Epidermal melanocyte (primary cell): ENCODE measurements at regions not wholly inside any gene's neighbourhood (a gene's known extent, or its start where the extent isn't known, plus 50 kb on each side); places are given as distances from the start of the nearest gene placed in this dataset.
"Not testable (repeated sequence)": the region's sequence is repeated elsewhere in the genome, so short reads cannot be mapped to it uniquely, and the experiment has no call there.

Source experiments
- DNase-seq: peaks from one replicate; pipeline ENCODE4 v3.0.0; 2011; ENCODE audit warnings: low spot score; ENCODE audit not compliant: insufficient read length

GRCh38 chr13:53101883-53102282 is 73.3 kb downstream of the OLFM4 start:
- DNase-seq: no peak

- DNase-seq: no peak
These were observed 75.5 kb downstream of the OLFM4 start for GRCh38 chr13:53104136-53104535.

GRCh38 chr13:53105477-53105876 is 76.9 kb downstream of the OLFM4 start:
- DNase-seq: no peak

GRCh38 chr13:53105890-53106289 is 77.3 kb downstream of the OLFM4 start:
- DNase-seq: no peak

GRCh38 chr13:53110181-53110580 is 81.6 kb downstream of the OLFM4 start:
- no peak for DNase-seq

GRCh38 chr13:53110614-53111013 is 82.0 kb downstream of the OLFM4 start:
- DNase-seq: no peak

GRCh38 chr13:53112522-53112921 is 83.9 kb downstream of the OLFM4 start:
- no peak for DNase-seq

- DNase-seq: not testable (repeated sequence)
These were observed 88.4 kb downstream of the OLFM4 start for GRCh38 chr13:53117048-53117447.

GRCh38 chr13:53121131-53121773 is 92.6 kb downstream of the OLFM4 start:
- no peak for DNase-seq

GRCh38 chr13:53121919-53122318 is 93.3 kb downstream of the OLFM4 start:
- no peak for DNase-seq

GRCh38 chr13:53123536-53123935 is 94.9 kb downstream of the OLFM4 start:
- DNase-seq: no peak

GRCh38 chr13:53124623-53125022 is 96.0 kb downstream of the OLFM4 start:
- no peak for DNase-seq

- DNase-seq: no peak
These were observed 98.2 kb downstream of the OLFM4 start for GRCh38 chr13:53126841-53127245.

- DNase-seq: no peak
These were observed 98.8 kb downstream of the OLFM4 start for GRCh38 chr13:53127373-53127772.

- DNase-seq: no peak
These were observed 101.3 kb downstream of the OLFM4 start for GRCh38 chr13:53129864-53130393.

GRCh38 chr13:53131361-53131760 is 102.7 kb downstream of the OLFM4 start:
- DNase-seq: no peak

- no peak for DNase-seq
These were observed 106.7 kb downstream of the OLFM4 start for GRCh38 chr13:53135301-53135700.

- no peak for DNase-seq
These were observed 108.1 kb downstream of the OLFM4 start for GRCh38 chr13:53136554-53137215.

GRCh38 chr13:53137779-53138178 is 109.2 kb downstream of the OLFM4 start:
- no peak for DNase-seq

- DNase-seq: no peak
These were observed 109.9 kb downstream of the OLFM4 start for GRCh38 chr13:53138376-53139036.

GRCh38 chr13:53141336-53141735 is 112.7 kb downstream of the OLFM4 start:
- DNase-seq: no peak

GRCh38 chr13:53142306-53142705 is 113.7 kb downstream of the OLFM4 start:
- DNase-seq: no peak
